Fibroblast of pulmonary artery (primary cell): ENCODE measurements at regions not wholly inside any gene's neighbourhood (a gene's known extent, or its start where the extent isn't known, plus 50 kb on each side); places are given as distances from the start of the nearest gene placed in this dataset.

ENCODE experiments used
- DNase-seq: peaks from one replicate; pipeline ENCODE4 v3.0.0-alpha.2; 2010; ENCODE audit warnings: low read depth
- H3K4me3 ChIP-seq: replicated peaks from 2 replicates; pipeline ENCODE4 v1.5.1; 2011; ENCODE audit warnings: low read depth, mild to moderate bottlenecking, control low read depth, low read length, moderate library complexity
- CTCF ChIP-seq: IDR thresholded peaks from 2 replicates; pipeline ENCODE4 v1.5.1; 2011; ENCODE audit warnings: mild to moderate bottlenecking, control low read depth, low read length, inconsistent platforms; ENCODE audit errors: missing control alignments

- peak; percentile 20 for TF ChIP-seq CTCF
- DNase-seq: no peak
- H3K4me3 ChIP-seq: no peak overlapping the region
These were observed 102.0 kb upstream of the MRPS22 start for GRCh38 chr3:139241783-139242182.

GRCh38 chr3:139243710-139244109 lies 100.1 kb upstream of the MRPS22 start:
- no peak for TF ChIP-seq CTCF
- no peak for DNase-seq
- no peak overlapping the region for H3K4me3 ChIP-seq

GRCh38 chr3:139248593-139249255 lies 95.1 kb upstream of the MRPS22 start:
- no peak for TF ChIP-seq CTCF
- H3K4me3 ChIP-seq: no peak overlapping the region
- DNase-seq: no peak

GRCh38 chr3:139251529-139251928 lies 92.3 kb upstream of the MRPS22 start:
- no peak overlapping the region for H3K4me3 ChIP-seq

GRCh38 chr3:139252719-139253118 lies 91.1 kb upstream of the MRPS22 start:
- DNase-seq: no peak
- no peak for TF ChIP-seq CTCF
- no peak overlapping the region for H3K4me3 ChIP-seq

More at GRCh38 chr3:139251529-139251928, 92.3 kb upstream of the MRPS22 start:
- no peak for TF ChIP-seq CTCF
- peak; percentile 56 for DNase-seq

- DNase-seq: no peak
- no peak overlapping the region for H3K4me3 ChIP-seq
- TF ChIP-seq CTCF: no peak
These were observed 85.5 kb upstream of the MRPS22 start for GRCh38 chr3:139258276-139258675.

- DNase-seq: no peak
- no peak overlapping the region for H3K4me3 ChIP-seq
- no peak for TF ChIP-seq CTCF
These were observed 84.4 kb upstream of the MRPS22 start for GRCh38 chr3:139259398-139259797.
